Neural cell (in vitro differentiated cells): ENCODE measurements at regions not wholly inside any gene's neighbourhood (a gene's known extent, or its start where the extent isn't known, plus 50 kb on each side); places are given as distances from the start of the nearest gene placed in this dataset.

Experiments
- EZH2 ChIP-seq: fragments of 200-600, 300-800 bp; shearing (Covaris generic), sonication (generic); IDR thresholded peaks from 2 replicates; pipeline ENCODE4 v1.6.1; 2014; ENCODE audit warnings: antibody characterized with exemption, low read length, borderline replicate concordance, mild to moderate bottlenecking; ENCODE audit not compliant: insufficient read depth, poor library complexity, severe bottlenecking
- POLR2AphosphoS5 ChIP-seq: IDR thresholded peaks from 2 replicates; pipeline ENCODE4 v1.6.1; 2012

GRCh38 chr2:57701391-57701791 is 345.2 kb upstream of the VRK2 start:
- TF ChIP-seq EZH2 (no peak), POLR2AphosphoS5 (no peak)
